ENCODE measurements at regions not wholly inside any gene's neighbourhood (a gene's known extent, or its start where the extent isn't known, plus 50 kb on each side); places are given as distances from the start of the nearest gene placed in this dataset.
"Not testable (repeated sequence)": the region's sequence is repeated elsewhere in the genome, so short reads cannot be mapped to it uniquely, and the experiment has no call there.

DNA sequence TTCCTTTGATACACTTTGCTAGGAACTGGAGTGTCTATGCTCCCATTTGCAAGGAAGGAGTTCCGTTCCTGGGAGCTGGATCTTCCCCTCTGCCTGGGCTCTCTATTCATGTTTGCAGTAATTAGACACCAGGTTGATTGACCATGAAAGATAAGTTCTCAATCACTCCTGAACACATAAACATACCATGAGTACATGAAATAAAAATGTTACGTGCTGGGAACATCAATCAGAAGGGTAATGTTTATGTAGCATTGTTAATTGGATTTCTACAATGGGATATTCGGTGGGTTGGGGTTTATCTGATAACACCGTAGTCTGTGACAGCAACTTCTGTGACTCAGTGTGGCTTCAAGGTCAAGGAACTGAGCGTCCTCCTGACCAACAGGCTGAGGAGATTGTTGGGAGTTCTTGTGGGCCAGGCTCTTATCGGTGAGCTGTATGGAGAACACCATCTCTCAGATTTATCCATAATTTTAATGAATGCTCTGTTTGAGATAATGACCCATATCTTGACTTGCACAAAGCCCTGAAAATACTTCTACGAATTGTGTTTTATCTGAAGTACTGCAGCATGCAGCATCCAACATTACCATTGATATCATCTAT is 136.4 kb downstream of the NPIPB5 start:
- no peak overlapping the region for H3K27ac ChIP-seq
- no peaks in the 10 kb centered on the region for H3K4me1 ChIP-seq (replicated peaks in 1 of 2)
- no peaks in the 10 kb centered on the region for H3K36me3 ChIP-seq (replicated peaks in 1 of 2)
- no peak overlapping the region for H3K4me3 ChIP-seq
- intact Hi-C loops (cut with DNase I) = no loop called here
- H3K27me3 ChIP-seq = peaks cover 3% of the 10 kb centered on the region
- DNase-seq = no peak
- H3K9me3 ChIP-seq (replicated peaks in 1 of 3) = no peaks in the 10 kb centered on the region
- 45 to 53% (median 47%) methylated on average over 7 of the region's 7 CpGs for WGBS, 4 donors
- TF ChIP-seq POLR2A (IDR thresholded peaks at IDR 0.05) (no peak), CTCF (IDR thresholded peaks at IDR 0.05) (no peak)

DNA sequence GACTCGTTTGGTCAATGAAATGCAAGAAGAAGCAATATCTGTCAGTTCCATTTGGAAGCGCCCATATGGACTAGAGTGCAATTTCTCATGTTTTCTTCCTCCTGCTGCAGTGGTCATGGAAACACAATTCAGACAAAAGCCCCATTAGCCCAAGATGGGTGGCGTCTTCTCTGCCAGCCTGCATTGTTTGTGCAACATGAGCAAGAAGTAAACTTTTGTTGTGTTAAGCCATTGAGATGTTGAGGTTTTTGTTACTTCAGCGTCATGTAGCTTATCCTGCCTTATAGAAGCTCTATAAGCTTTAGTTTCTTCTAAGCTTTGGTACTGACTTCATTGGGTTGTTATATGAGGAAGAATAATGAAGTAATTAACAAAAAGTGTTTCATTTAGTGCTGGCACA is 137.4 kb downstream of the NPIPB5 start:
- no peak for DNase-seq
- H3K9me3 ChIP-seq (replicated peaks in 1 of 3) = no peaks in the 10 kb centered on the region
- no peak overlapping the region for H3K27ac ChIP-seq
- peaks cover 3% of the 10 kb centered on the region for H3K27me3 ChIP-seq
- WGBS, 4 donors = 68 to 72% (median 70%) methylated on average over 4 of the region's 4 CpGs
- no peak overlapping the region for H3K4me3 ChIP-seq
- H3K36me3 ChIP-seq (replicated peaks in 1 of 2) = no peaks in the 10 kb centered on the region
- no peaks in the 10 kb centered on the region for H3K4me1 ChIP-seq (replicated peaks in 1 of 2)
- intact Hi-C loops (cut with DNase I) = no loop called here
- TF ChIP-seq CTCF (IDR thresholded peaks at IDR 0.05) = no peak
- no peak for TF ChIP-seq POLR2A (IDR thresholded peaks at IDR 0.05)

- no peaks in the 10 kb centered on the region for H3K36me3 ChIP-seq (replicated peaks in 1 of 2)
- WGBS, 4 donors = 79 to 86% (median 84%) methylated on average over 4 of the region's 4 CpGs
- intact Hi-C loops (cut with DNase I) = no loop called here
- no peak for DNase-seq
- no peak overlapping the region for H3K4me3 ChIP-seq
- TF ChIP-seq POLR2A (IDR thresholded peaks at IDR 0.05) (no peak), CTCF (IDR thresholded peaks at IDR 0.05) (no peak)
- no peak overlapping the region for H3K27ac ChIP-seq
- H3K9me3 ChIP-seq (replicated peaks in 1 of 3) = no peaks in the 10 kb centered on the region
- peaks cover 3% of the 10 kb centered on the region for H3K27me3 ChIP-seq
- H3K4me1 ChIP-seq (replicated peaks in 1 of 2) = no peaks in the 10 kb centered on the region
These were observed 138.2 kb downstream of the NPIPB5 start for GRCh38 chr16:22648941-22649340.

- H3K4me1 ChIP-seq (replicated peaks in 1 of 2); DNase-seq; intact Hi-C loops (cut with DNase I); H3K27ac ChIP-seq; H3K4me3 ChIP-seq; H3K36me3 ChIP-seq (replicated peaks in 1 of 2); H3K9me3 ChIP-seq (replicated peaks in 1 of 3); H3K27me3 ChIP-seq: not testable (repeated sequence)
- 78 to 86% (median 83%) methylated on average over 6 of the region's 6 CpGs for WGBS, 4 donors
These were observed 140.6 kb downstream of the NPIPB5 start for GRCh38 chr16:22651111-22651817.

GRCh38 chr16:22652463-22652845 is 141.8 kb downstream of the NPIPB5 start:
- WGBS, 4 donors = 79 to 85% (median 81%) methylated on average over 2 of the region's 2 CpGs
- no peaks in the 10 kb centered on the region for H3K36me3 ChIP-seq (replicated peaks in 1 of 2)

More at GRCh38 chr16:22652463-22652845, 141.8 kb downstream of the NPIPB5 start:
- Histone ChIP-seq H3K9me3 (replicated peaks in 1 of 3) (no peaks in the 10 kb centered on the region), H3K4me1 (replicated peaks in 1 of 2) (no peaks in the 10 kb centered on the region), H3K27me3 (peaks cover 3% of the 10 kb centered on the region), H3K27ac (no peak overlapping the region), H3K4me3 (no peak overlapping the region)
- TF ChIP-seq CTCF (IDR thresholded peaks at IDR 0.05) (no peak), POLR2A (IDR thresholded peaks at IDR 0.05) (no peak)
- no peak for DNase-seq
- intact Hi-C loops (cut with DNase I) = no loop called here
